Astrocyte (in vitro differentiated cells and primary cell): ENCODE measurements at regions not wholly inside any gene's neighbourhood (a gene's known extent, or its start where the extent isn't known, plus 50 kb on each side); places are given as distances from the start of the nearest gene placed in this dataset.
"Not testable (repeated sequence)": the region's sequence is repeated elsewhere in the genome, so short reads cannot be mapped to it uniquely, and the experiment has no call there.

Source experiments
- DNase-seq: peaks from one replicate; pipeline ENCODE4 v3.0.0-alpha.2; 2010; ENCODE audit warnings: low read depth
- FAIRE-seq: peaks from 2 replicates; lab custom pipeline; 2011; peaks lifted over from hg19 to GRCh38; lab: Jason Lieb, UNC
- H2AFZ ChIP-seq: 2 replicates; pipeline ENCODE4 v1.6.0; 2012; ENCODE audit warnings: low read depth, low read length, inconsistent platforms
- H3K27ac ChIP-seq: 2 replicates; pipeline ENCODE4 v1.5.1; 2011; ENCODE audit warnings: low read depth, low read length, inconsistent platforms
- H3K27me3 ChIP-seq: 2 replicates; pipeline ENCODE4 v1.6.0; 2011; ENCODE audit warnings: low read length, inconsistent platforms; ENCODE audit not compliant: insufficient read depth
- H3K36me3 ChIP-seq: 2 replicates; pipeline ENCODE4 v1.5.1; 2011; ENCODE audit warnings: low read length, inconsistent platforms; ENCODE audit not compliant: insufficient read depth
- H3K4me1 ChIP-seq: 2 replicates; pipeline ENCODE4 v1.5.1; 2011; ENCODE audit warnings: low read length, inconsistent platforms; ENCODE audit not compliant: insufficient read depth
- H3K4me2 ChIP-seq: 2 replicates; pipeline ENCODE4 v1.6.0; 2012; ENCODE audit warnings: low read length, inconsistent platforms
- H3K4me3 ChIP-seq: 2 replicates; pipeline ENCODE4 v1.5.1; 2011; ENCODE audit warnings: low read depth, mild to moderate bottlenecking, low read length, inconsistent platforms; ENCODE audit not compliant: insufficient read depth
- H3K79me2 ChIP-seq: 2 replicates; pipeline ENCODE4 v1.6.0; 2012; ENCODE audit warnings: mild to moderate bottlenecking, low read length, inconsistent platforms; ENCODE audit not compliant: insufficient read depth
- H3K9ac ChIP-seq: 2 replicates; pipeline ENCODE4 v1.6.0; 2012; ENCODE audit warnings: mild to moderate bottlenecking, low read length, inconsistent platforms
- H3K9me3 ChIP-seq: 2 replicates; pipeline ENCODE4 v1.5.1; 2012; ENCODE audit warnings: low read depth, mild to moderate bottlenecking, low read length, inconsistent platforms; ENCODE audit not compliant: insufficient read depth
- H4K20me1 ChIP-seq: 2 replicates; pipeline ENCODE4 v1.6.0; 2012; ENCODE audit warnings: low read length, inconsistent platforms; ENCODE audit not compliant: insufficient read depth
- H3K27ac Mint-ChIP-seq: one replicate; pipeline ENCODE4 v1.8.0; 2021; ENCODE audit warnings: mild to moderate bottlenecking, mixed read lengths; ENCODE audit not compliant: unreplicated experiment
- H3K27me3 Mint-ChIP-seq: one replicate; pipeline ENCODE4 v1.8.0; 2021; ENCODE audit warnings: low read depth, mixed read lengths; ENCODE audit not compliant: unreplicated experiment
- H3K36me3 Mint-ChIP-seq: one replicate; pipeline ENCODE4 v1.8.0; 2021; ENCODE audit warnings: low read depth, mixed read lengths; ENCODE audit not compliant: unreplicated experiment
- H3K4me1 Mint-ChIP-seq: one replicate; pipeline ENCODE4 v1.8.0; 2021; ENCODE audit warnings: low read depth, mixed read lengths; ENCODE audit not compliant: unreplicated experiment
- H3K4me3 Mint-ChIP-seq: one replicate; pipeline ENCODE4 v1.8.0; 2021; ENCODE audit warnings: mild to moderate bottlenecking, moderate library complexity, mixed read lengths; ENCODE audit not compliant: unreplicated experiment
- H3K9me3 Mint-ChIP-seq: one replicate; pipeline ENCODE4 v1.8.0; 2021; ENCODE audit warnings: mild to moderate bottlenecking, mixed read lengths; ENCODE audit not compliant: unreplicated experiment

- H3K4me3 ChIP-seq, DNase-seq, H3K4me2 ChIP-seq, H4K20me1 ChIP-seq, H3K4me3 Mint-ChIP-seq, H3K9ac ChIP-seq, H3K9me3 ChIP-seq, H3K27me3 ChIP-seq, H3K4me1 ChIP-seq, H3K9me3 Mint-ChIP-seq, H3K27ac Mint-ChIP-seq, H3K27me3 Mint-ChIP-seq, FAIRE-seq, H3K4me1 Mint-ChIP-seq, H3K27ac ChIP-seq, H3K36me3 Mint-ChIP-seq, H3K36me3 ChIP-seq, H3K79me2 ChIP-seq, H2AFZ ChIP-seq: not testable (repeated sequence)
Measured at GRCh38 chr16:33995821-33996372, 536.5 kb downstream of the TP53TG3F start.

GRCh38 chr16:34001184-34001583, 541.8 kb downstream of the TP53TG3F start:
- H3K27ac Mint-ChIP-seq, H3K4me1 Mint-ChIP-seq, H3K27ac ChIP-seq, H3K4me3 ChIP-seq, DNase-seq, H3K27me3 Mint-ChIP-seq, H4K20me1 ChIP-seq, H3K79me2 ChIP-seq, H2AFZ ChIP-seq, FAIRE-seq, H3K4me3 Mint-ChIP-seq, H3K4me2 ChIP-seq, H3K27me3 ChIP-seq, H3K36me3 Mint-ChIP-seq, H3K4me1 ChIP-seq, H3K9me3 Mint-ChIP-seq, H3K36me3 ChIP-seq, H3K9ac ChIP-seq, H3K9me3 ChIP-seq: not testable (repeated sequence)

DNA sequence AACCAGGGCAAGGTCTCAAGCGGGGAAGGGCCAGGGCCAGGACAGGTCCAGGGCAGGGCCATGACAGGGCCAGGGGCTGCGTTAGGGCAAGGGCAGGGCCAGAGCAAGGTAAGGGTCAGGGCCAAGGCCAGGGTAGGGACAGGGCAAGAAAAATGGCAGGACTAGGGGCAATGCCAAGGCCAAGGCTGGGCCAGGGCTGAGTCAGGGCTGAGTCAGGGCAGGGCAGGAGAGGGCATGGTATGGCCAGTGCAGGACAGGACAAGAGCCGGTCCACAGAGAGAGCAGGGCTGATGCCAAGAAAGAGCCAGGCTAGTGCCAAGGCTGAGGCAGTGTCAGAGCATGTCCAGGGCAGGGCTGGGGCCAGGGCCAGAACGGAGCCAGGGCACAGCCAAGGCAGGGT, 542.5 kb downstream of the TP53TG3F start:
- not testable (repeated sequence) for DNase-seq, H3K27me3 Mint-ChIP-seq, H3K27me3 ChIP-seq, FAIRE-seq, H3K36me3 Mint-ChIP-seq, H4K20me1 ChIP-seq, H3K4me1 ChIP-seq, H3K27ac Mint-ChIP-seq, H3K4me3 ChIP-seq, H3K4me2 ChIP-seq, H2AFZ ChIP-seq, H3K4me3 Mint-ChIP-seq, H3K9ac ChIP-seq, H3K79me2 ChIP-seq, H3K9me3 Mint-ChIP-seq, H3K9me3 ChIP-seq, H3K36me3 ChIP-seq, H3K27ac ChIP-seq, H3K4me1 Mint-ChIP-seq

DNA sequence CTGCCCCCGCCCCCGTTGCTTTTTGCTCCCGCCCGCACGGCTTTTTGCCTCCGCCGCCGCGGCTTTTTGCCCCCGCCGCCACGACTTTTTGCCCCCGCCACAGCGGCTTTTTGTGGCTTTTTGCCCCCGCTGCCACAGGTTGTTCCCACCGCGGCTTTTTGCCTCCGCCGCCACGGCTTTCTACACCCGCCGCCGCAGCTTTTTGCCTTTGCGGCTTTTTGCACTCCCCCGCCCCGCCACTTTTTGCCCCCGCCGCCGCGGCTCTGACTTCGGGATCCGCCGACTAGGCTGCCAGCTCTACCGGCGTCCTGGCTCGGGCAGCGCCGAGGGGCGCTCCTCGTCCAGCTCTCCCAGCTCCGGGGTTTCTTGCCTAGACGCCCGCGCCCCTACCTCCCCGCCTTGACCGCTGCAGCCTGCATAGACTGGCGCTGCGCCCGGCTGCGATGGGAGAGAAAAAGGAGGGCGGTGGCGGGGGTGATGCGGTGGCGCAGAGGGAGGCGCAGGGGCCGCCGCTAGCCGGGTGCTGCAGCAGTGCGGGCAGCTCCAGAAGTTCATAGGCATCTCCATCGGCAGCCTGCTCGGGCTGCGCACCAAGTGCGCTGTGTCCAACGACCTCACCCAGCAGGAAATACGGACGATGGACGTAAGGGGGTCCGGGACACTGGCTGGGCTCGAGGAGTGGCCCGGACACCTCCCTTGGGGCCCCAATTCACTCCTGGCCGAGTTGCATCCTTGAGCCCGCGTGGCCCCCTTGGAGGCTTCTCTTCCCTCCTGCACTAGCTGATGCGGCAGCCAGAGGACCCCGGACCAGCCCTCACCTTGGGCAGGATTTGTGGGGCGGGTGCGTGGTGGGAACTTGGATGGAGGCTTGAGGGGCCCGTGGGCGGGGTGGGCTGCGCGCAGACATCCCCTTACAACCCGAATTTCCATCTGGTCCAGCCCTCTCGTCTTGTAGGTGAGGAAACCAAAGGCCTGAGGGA, 555.7 kb downstream of the TP53TG3F start:
- FAIRE-seq: not testable (repeated sequence)

DNA sequence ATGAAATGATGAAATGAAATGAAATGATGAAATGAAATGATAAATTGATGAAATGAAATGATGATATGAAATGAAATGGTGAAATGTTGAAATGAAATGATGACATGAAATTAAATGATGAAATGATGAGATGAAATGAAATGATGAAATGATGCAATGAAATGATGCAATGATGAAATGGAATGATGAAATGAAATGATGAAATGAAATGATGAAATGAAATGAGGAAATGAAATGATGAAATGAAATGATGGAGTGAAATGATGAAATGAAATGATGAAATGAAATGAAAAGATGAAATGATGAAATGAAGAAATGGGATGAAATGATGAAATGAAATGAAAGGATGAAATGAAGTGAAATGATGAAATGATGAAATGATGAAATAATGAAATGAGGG, 558.9 kb downstream of the TP53TG3F start:
- not testable (repeated sequence) for H3K4me2 ChIP-seq, H3K79me2 ChIP-seq, H3K4me3 Mint-ChIP-seq, H2AFZ ChIP-seq, H4K20me1 ChIP-seq, FAIRE-seq, H3K27ac ChIP-seq, H3K36me3 Mint-ChIP-seq, H3K27me3 Mint-ChIP-seq, H3K4me1 Mint-ChIP-seq, DNase-seq, H3K36me3 ChIP-seq, H3K9me3 ChIP-seq, H3K4me3 ChIP-seq, H3K27me3 ChIP-seq, H3K9ac ChIP-seq, H3K4me1 ChIP-seq, H3K27ac Mint-ChIP-seq
- H3K9me3 Mint-ChIP-seq: peaks cover 20% of the 10 kb centered on the region

More for the DNA sequence above, 555.7 kb downstream of the TP53TG3F start:
- not testable (repeated sequence) for H3K36me3 Mint-ChIP-seq, H3K9me3 ChIP-seq, DNase-seq, H3K79me2 ChIP-seq, H2AFZ ChIP-seq, H3K4me1 Mint-ChIP-seq, H4K20me1 ChIP-seq, H3K27ac Mint-ChIP-seq, H3K9ac ChIP-seq, H3K27ac ChIP-seq, H3K36me3 ChIP-seq, H3K27me3 ChIP-seq, H3K27me3 Mint-ChIP-seq, H3K4me1 ChIP-seq, H3K4me2 ChIP-seq, H3K4me3 ChIP-seq, H3K4me3 Mint-ChIP-seq
- peaks cover 13% of the 10 kb centered on the region for H3K9me3 Mint-ChIP-seq
